ENCODE measurements at regions not wholly inside any gene's neighbourhood (a gene's known extent, or its start where the extent isn't known, plus 50 kb on each side); places are given as distances from the start of the nearest gene placed in this dataset.

GRCh38 chr1:58932859-58933598 is 149.2 kb upstream of the JUN start:
- POLR2A ChIA-PET (ENCODE audit: low non-redundant PET) = interaction anchor here (0.6 kb wide), 1 partner anchor 243 kb away, joined by 5 read pairs; no protein-coding TSS in a partner anchor
- no peak overlapping the region for H3K27ac ChIP-seq (ENCODE audit: low read depth, low read length, poor library complexity, severe bottlenecking)
- no peak for DNase-seq (ENCODE audit: low spot score)

GRCh38 chr1:58933599-58933926 is 149.7 kb upstream of the JUN start:
- TF ChIP-seq CTCF (conservative IDR thresholded peaks at IDR 0.05; ENCODE audit: low read depth, low read length) (no peak), EZH2 (IDR thresholded peaks at IDR 0.05; ENCODE audit: borderline replicate concordance, low read depth, low read length, poor library complexity, severe bottlenecking) (no peak)
- CTCF ChIA-PET = no interaction called here
- BruUV-seq (replicated peaks) = no TSS peak
- no peaks in the 10 kb centered on the region for H3K4me1 ChIP-seq (ENCODE audit: insufficient read depth, low read length, poor library complexity, severe bottlenecking)
- DNase-seq (ENCODE audit: low spot score) = peak; percentile 8
- no peak overlapping the region for H3K27ac ChIP-seq (ENCODE audit: low read depth, low read length, poor library complexity, severe bottlenecking)
- H3K9me3 ChIP-seq (ENCODE audit: low read depth, low read length, poor library complexity, severe bottlenecking) = no peaks in the 10 kb centered on the region
- peaks cover 5% of the 10 kb centered on the region for H3K27me3 ChIP-seq (replicated peaks; ENCODE audit: insufficient read depth, low read depth, low read length, poor library complexity)
- POLR2A ChIA-PET (ENCODE audit: low non-redundant PET) = no interaction called here
- intact Hi-C loops (cut with micrococcal nuclease; ENCODE audit: unreplicated experiment) = no loop called here
- H3K36me3 ChIP-seq (ENCODE audit: insufficient read depth, low read length, poor library complexity, severe bottlenecking) = no peaks in the 10 kb centered on the region
- H3K4me3 ChIP-seq (ENCODE audit: low read depth, low read length, poor library complexity, severe bottlenecking) = no peak overlapping the region

More at GRCh38 chr1:58932859-58933598, 149.2 kb upstream of the JUN start:
- H3K27me3 ChIP-seq (replicated peaks; ENCODE audit: insufficient read depth, low read depth, low read length, poor library complexity) = peaks cover 5% of the 10 kb centered on the region
- TF ChIP-seq EZH2 (IDR thresholded peaks at IDR 0.05; ENCODE audit: borderline replicate concordance, low read depth, low read length, poor library complexity, severe bottlenecking) = no peak
- BruUV-seq (replicated peaks) = no TSS peak
- intact Hi-C loops (cut with micrococcal nuclease; ENCODE audit: unreplicated experiment) = no loop called here
- no peaks in the 10 kb centered on the region for H3K9me3 ChIP-seq (ENCODE audit: low read depth, low read length, poor library complexity, severe bottlenecking)
- H3K4me1 ChIP-seq (ENCODE audit: insufficient read depth, low read length, poor library complexity, severe bottlenecking) = no peaks in the 10 kb centered on the region
- H3K36me3 ChIP-seq (ENCODE audit: insufficient read depth, low read length, poor library complexity, severe bottlenecking) = no peaks in the 10 kb centered on the region
- CTCF ChIA-PET = no interaction called here
- H3K4me3 ChIP-seq (ENCODE audit: low read depth, low read length, poor library complexity, severe bottlenecking) = no peak overlapping the region

GRCh38 chr1:58934706-58935105 is 150.9 kb upstream of the JUN start:
- Histone ChIP-seq H3K36me3 (ENCODE audit: insufficient read depth, low read length, poor library complexity, severe bottlenecking) (no peaks in the 10 kb centered on the region), H3K9me3 (ENCODE audit: low read depth, low read length, poor library complexity, severe bottlenecking) (no peaks in the 10 kb centered on the region), H3K27me3 (replicated peaks; ENCODE audit: insufficient read depth, low read depth, low read length, poor library complexity) (peaks cover 5% of the 10 kb centered on the region), H3K4me1 (ENCODE audit: insufficient read depth, low read length, poor library complexity, severe bottlenecking) (no peaks in the 10 kb centered on the region), H3K27ac (ENCODE audit: low read depth, low read length, poor library complexity, severe bottlenecking) (no peak overlapping the region), H3K4me3 (ENCODE audit: low read depth, low read length, poor library complexity, severe bottlenecking) (no peak overlapping the region)
- ChIA-PET CTCF (no interaction called here), POLR2A (ENCODE audit: low non-redundant PET) (no interaction called here)
- no peak for DNase-seq (ENCODE audit: low spot score)
- BruUV-seq (replicated peaks) = no TSS peak
- no peak for TF ChIP-seq CTCF (conservative IDR thresholded peaks at IDR 0.05; ENCODE audit: low read depth, low read length)
- TF ChIP-seq EZH2 (IDR thresholded peaks at IDR 0.05; ENCODE audit: borderline replicate concordance, low read depth, low read length, poor library complexity, severe bottlenecking) = no peak
- intact Hi-C loops (cut with micrococcal nuclease; ENCODE audit: unreplicated experiment) = no loop called here

- Histone ChIP-seq H3K36me3 (ENCODE audit: insufficient read depth, low read length, poor library complexity, severe bottlenecking) (no peaks in the 10 kb centered on the region), H3K4me3 (ENCODE audit: low read depth, low read length, poor library complexity, severe bottlenecking) (no peak overlapping the region), H3K4me1 (ENCODE audit: insufficient read depth, low read length, poor library complexity, severe bottlenecking) (no peaks in the 10 kb centered on the region), H3K27me3 (replicated peaks; ENCODE audit: insufficient read depth, low read depth, low read length, poor library complexity) (peaks cover 5% of the 10 kb centered on the region), H3K27ac (ENCODE audit: low read depth, low read length, poor library complexity, severe bottlenecking) (no peak overlapping the region), H3K9me3 (ENCODE audit: low read depth, low read length, poor library complexity, severe bottlenecking) (no peaks in the 10 kb centered on the region)
- BruUV-seq (replicated peaks) = no TSS peak
- intact Hi-C loops (cut with micrococcal nuclease; ENCODE audit: unreplicated experiment) = no loop called here
- CTCF ChIA-PET = no interaction called here
- DNase-seq (ENCODE audit: low spot score) = no peak
- no peak for TF ChIP-seq EZH2 (IDR thresholded peaks at IDR 0.05; ENCODE audit: borderline replicate concordance, low read depth, low read length, poor library complexity, severe bottlenecking)
- TF ChIP-seq CTCF (conservative IDR thresholded peaks at IDR 0.05; ENCODE audit: low read depth, low read length) = no peak
- POLR2A ChIA-PET (ENCODE audit: low non-redundant PET) = no interaction called here
These were observed 153.1 kb upstream of the JUN start for GRCh38 chr1:58936973-58937372.

Data from A673 (cell line).